Retinal pigment epithelial cell (primary cell): ENCODE measurements at regions not wholly inside any gene's neighbourhood (a gene's known extent, or its start where the extent isn't known, plus 50 kb on each side); places are given as distances from the start of the nearest gene placed in this dataset.
A peak's percentile ranks its signal among the peaks of the same experiment; 100 is the strongest.

Experiments
- DNase-seq: peaks from one replicate; pipeline ENCODE4 v3.0.0-alpha.2; 2010; ENCODE audit warnings: low read depth
- H3K4me3 ChIP-seq: 2 replicates; pipeline ENCODE4 v1.5.1; 2011; ENCODE audit warnings: mild to moderate bottlenecking, low read length, control low read depth, moderate library complexity
- TF ChIP-seq, protein P1 (sequence below): conservative IDR thresholded peaks from 2 replicates; pipeline ENCODE4 v1.5.1; 2011; ENCODE audit warnings: low read depth, low read length, control low read depth, inconsistent platforms

DNA sequence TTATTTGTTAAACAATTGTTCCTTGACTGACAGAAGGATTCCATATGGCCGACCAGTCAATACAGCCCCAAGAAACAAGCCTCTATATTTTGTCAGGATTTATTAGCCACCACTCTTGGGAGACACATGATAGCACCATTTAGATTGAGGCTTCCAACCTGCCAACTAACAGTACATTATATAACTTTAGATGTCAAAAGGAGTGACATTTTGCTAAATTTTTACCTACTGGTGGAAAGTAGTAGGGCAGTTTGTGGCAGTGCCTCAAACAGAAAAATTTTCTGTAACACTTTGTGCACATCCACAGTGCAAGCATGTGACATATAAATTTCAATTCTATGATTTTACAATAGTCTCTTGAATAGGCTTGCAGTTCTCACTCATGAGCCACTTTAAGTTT, 464.0 kb downstream of the TRIB2 start:
- no peak for DNase-seq
- TF ChIP-seq, protein P1, sequence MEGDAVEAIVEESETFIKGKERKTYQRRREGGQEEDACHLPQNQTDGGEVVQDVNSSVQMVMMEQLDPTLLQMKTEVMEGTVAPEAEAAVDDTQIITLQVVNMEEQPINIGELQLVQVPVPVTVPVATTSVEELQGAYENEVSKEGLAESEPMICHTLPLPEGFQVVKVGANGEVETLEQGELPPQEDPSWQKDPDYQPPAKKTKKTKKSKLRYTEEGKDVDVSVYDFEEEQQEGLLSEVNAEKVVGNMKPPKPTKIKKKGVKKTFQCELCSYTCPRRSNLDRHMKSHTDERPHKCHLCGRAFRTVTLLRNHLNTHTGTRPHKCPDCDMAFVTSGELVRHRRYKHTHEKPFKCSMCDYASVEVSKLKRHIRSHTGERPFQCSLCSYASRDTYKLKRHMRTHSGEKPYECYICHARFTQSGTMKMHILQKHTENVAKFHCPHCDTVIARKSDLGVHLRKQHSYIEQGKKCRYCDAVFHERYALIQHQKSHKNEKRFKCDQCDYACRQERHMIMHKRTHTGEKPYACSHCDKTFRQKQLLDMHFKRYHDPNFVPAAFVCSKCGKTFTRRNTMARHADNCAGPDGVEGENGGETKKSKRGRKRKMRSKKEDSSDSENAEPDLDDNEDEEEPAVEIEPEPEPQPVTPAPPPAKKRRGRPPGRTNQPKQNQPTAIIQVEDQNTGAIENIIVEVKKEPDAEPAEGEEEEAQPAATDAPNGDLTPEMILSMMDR, result no peak
- H3K4me3 ChIP-seq, result no peak overlapping the region

DNA sequence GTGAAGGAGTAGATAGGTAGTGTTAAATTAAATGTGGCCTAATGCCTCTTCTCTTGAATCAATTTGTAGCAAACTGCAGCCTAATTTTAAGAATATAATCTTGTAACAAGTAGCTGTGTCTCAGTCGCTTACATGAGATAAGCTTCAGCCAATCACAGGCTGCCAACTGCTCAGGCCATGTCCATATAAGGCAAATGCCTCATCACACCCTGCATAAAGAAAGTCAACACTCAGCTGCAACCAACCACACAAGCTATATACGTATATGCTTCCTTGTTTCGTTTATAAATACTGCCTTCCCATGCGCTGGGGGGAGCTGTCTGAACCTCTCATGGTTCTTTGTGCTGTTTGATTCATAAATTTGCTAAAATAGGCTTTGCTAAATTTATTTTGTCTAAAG, 476.3 kb downstream of the TRIB2 start:
- H3K4me3 ChIP-seq, result no peak overlapping the region
- no peak for DNase-seq
- TF ChIP-seq, protein P1, result no peak

DNA sequence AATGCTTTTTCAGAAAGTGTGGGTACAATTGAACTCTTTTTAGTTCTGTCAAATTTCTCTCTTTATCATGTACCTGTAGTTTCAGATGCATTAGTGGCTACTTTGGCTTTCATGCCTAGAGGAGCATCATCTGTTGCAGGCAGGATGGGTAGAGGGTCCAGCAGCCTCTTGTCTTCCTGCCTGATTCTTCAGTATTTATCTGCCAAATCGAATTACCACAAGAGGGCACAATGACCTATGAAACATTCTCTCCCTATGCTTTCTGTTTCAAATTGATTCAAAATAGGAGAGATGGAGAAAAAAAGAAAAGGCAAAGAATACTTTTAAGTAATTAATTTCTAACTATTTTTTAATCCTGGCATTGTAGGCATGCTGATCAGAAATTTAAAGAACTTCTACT, 477.2 kb downstream of the TRIB2 start:
- no peak for DNase-seq
- no peak overlapping the region for H3K4me3 ChIP-seq
- TF ChIP-seq, protein P1, result peak; percentile 62

DNA sequence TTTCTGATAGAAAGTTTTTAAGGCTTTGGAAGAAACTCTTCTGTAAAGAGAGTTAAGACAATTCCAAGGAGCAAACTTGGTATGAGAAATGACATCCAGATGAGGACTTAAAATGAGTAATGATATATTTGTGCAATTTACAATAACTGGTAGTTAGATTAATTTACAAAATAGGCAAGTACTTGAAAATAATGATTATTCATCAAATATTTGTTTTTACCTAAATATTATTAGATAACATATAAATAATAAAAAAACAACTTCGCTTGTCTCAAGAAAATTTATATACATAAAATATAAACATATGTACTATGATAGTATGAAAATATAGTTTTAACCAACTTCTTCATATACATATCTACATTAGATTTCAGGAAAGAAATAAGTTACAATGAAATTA, 478.5 kb downstream of the TRIB2 start:
- TF ChIP-seq, protein P1, result no peak
- no peak overlapping the region for H3K4me3 ChIP-seq
- no peak for DNase-seq

DNA sequence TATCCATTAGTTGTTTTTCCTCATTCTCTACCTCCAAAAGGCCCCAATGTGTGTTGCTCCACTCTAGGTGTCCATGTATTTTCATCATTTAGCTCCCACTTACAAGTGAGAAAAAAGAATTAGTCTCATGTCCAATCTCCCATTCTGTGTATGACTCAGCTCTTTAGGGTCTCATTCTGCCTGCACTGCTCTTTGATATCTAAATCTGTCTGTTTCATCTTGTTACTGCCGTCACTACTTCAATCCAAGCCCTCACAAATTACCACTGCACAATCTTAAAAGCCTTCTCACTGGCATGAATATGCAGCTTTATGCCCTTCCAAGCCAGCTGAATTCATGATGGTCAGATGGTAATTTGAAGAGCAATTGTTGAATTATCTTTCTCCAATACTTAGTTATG, 480.5 kb downstream of the TRIB2 start:
- TF ChIP-seq, protein P1, result no peak

DNA sequence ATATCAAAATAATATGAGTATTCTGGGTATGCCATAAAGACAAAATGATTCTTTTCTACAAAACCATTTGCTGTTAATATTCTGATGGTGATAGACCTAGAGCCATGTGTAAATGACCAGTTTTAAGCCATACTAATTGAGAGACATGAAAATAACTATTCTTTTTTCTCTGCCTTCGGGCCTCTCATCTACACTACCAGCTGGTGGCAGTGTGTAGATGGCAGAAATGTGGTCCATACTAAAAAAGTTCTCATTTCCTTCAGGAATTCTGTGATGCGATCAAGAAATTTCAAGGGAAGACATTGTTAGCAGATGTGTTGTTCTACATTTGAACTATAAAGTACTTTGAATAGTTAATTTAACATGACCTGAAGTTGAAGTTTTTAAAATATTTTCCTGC, 485.2 kb downstream of the TRIB2 start:
- H3K4me3 ChIP-seq, result no peak overlapping the region
- DNase-seq, result no peak
- TF ChIP-seq, protein P1, result peak; percentile 71

More for the DNA sequence above, 480.5 kb downstream of the TRIB2 start:
- H3K4me3 ChIP-seq, result no peak overlapping the region
- DNase-seq, result no peak

DNA sequence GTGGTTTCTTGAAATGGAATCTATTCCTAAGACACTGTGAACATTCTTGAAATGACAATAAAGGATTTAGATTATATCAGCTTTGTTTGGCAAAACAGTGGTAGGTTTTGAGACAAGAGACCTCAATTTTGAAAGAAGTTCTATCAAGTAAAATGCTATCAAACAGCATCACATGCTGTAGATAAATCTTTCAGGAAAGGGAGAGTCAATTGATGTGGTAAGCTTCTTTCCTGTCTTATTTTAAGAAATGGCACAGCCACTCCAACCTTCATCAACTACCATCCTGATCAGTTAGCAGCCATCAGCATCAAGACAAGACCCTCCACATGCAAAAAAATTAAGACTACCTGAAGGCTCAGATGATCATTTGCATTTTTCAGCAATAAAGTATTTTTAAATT, 495.4 kb downstream of the TRIB2 start:
- no peak for DNase-seq

More for the DNA sequence above, 495.4 kb downstream of the TRIB2 start:
- TF ChIP-seq, protein P1, result no peak
- H3K4me3 ChIP-seq, result no peak overlapping the region
